ENCODE measurements at regions not wholly inside any gene's neighbourhood (a gene's known extent, or its start where the extent isn't known, plus 50 kb on each side); places are given as distances from the start of the nearest gene placed in this dataset.

DNA sequence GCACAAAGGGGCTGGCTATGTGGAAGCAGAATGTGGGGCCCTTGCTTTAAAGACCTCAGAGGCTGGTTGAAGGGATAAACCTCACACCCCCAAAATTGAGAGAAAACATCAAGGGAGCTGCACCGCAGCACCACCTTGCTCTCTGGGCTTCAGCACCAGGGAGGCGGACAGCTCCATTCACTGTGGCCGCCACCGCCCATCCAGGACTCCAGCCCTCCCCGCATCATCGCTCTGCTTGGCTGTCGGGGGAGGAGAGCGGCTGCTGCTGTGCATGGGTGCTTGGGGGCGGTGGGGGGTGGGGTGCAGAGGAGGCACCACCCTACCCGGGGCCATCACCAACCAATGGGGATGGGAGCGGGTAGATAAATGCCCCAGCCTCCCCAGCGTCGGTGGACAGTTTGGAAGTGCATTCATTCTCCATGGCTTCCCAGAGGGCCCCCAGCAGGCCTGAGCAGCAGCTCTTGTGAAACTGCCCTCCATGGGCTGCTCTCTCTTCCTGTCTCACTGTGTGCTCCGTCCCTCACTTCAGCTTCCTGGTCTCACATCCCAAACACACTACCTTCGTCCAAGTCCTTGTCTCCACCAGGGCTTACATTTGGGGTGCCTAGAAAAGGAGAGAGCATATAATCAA is 75.7 kb upstream of the BHLHE23 start:
- H3K9me3 ChIP-seq (ENCODE audit: control insufficient read depth, low read length), result peaks cover 4% of the 10 kb centered on the region
- no peaks in the 10 kb centered on the region for H3K36me3 ChIP-seq (ENCODE audit: control insufficient read depth, insufficient read depth, low read length)
- no peak overlapping the region for H3K4me3 ChIP-seq (ENCODE audit: extremely low read depth, insufficient read depth, low read length, poor library complexity, severe bottlenecking)
- H3K4me1 ChIP-seq (ENCODE audit: control insufficient read depth, insufficient read depth, low read length, poor library complexity, severe bottlenecking), result no peaks in the 10 kb centered on the region
- WGBS, 2 experiments (ENCODE audit: insufficient coverage in 2 of 2), result 8 to 31% methylated on average over 5 to 9 of the region's 15 CpGs
- no peak overlapping the region for H3K27ac ChIP-seq (ENCODE audit: low read depth, low read length, severe bottlenecking)

DNA sequence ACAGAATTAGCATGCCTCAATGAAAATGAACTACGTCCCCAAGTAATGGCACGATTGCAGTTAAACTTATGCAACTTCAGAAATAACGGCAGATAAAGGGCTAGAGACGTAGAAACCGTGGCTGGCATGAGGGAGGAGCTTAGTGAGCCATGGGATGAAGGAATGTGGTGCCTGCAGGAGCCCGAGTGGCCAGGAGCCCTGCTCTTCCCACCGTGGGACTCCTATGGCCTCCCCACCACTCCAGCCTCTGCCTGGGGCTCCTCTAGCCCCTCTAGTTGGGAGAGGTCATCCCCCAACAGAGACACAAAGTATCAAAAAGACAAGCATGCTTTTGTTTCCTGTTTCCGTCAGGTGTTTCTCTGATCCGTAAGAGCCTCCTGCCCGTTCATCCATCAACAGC is 75.1 kb upstream of the BHLHE23 start:
- Histone ChIP-seq H3K4me1 (ENCODE audit: control insufficient read depth, insufficient read depth, low read length, poor library complexity, severe bottlenecking) (no peaks in the 10 kb centered on the region), H3K4me3 (ENCODE audit: extremely low read depth, insufficient read depth, low read length, poor library complexity, severe bottlenecking) (no peak overlapping the region), H3K9me3 (ENCODE audit: control insufficient read depth, low read length) (peaks cover 6% of the 10 kb centered on the region), H3K27ac (ENCODE audit: low read depth, low read length, severe bottlenecking) (no peak overlapping the region), H3K36me3 (ENCODE audit: control insufficient read depth, insufficient read depth, low read length) (no peaks in the 10 kb centered on the region)
- 43 to 55% methylated on average over 8 of the region's 10 CpGs for WGBS, 2 experiments (ENCODE audit: insufficient coverage in 2 of 2)

DNA sequence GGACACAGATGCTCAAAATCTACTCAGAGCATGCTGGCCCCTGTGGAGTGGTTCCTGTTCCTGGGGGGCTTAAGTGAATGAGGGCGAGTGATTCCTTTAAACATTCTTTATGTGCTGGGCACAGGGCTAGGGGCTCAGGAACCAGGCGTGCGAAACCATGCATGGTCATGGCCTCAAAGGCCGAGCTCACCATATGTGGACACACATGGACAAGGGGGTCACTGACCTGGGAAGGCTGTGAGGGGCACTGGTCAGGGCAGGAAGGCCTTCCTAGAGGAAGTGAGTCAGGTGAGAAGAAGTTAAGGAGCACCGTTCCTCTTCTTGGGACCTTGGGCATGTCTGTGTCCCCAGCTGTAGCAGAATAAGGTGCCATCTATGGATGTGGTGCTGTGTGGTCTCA is 74.6 kb upstream of the BHLHE23 start:
- Histone ChIP-seq H3K9me3 (ENCODE audit: control insufficient read depth, low read length) (peaks cover 9% of the 10 kb centered on the region), H3K36me3 (ENCODE audit: control insufficient read depth, insufficient read depth, low read length) (no peaks in the 10 kb centered on the region), H3K27ac (ENCODE audit: low read depth, low read length, severe bottlenecking) (no peak overlapping the region), H3K4me3 (ENCODE audit: extremely low read depth, insufficient read depth, low read length, poor library complexity, severe bottlenecking) (no peak overlapping the region), H3K4me1 (ENCODE audit: control insufficient read depth, insufficient read depth, low read length, poor library complexity, severe bottlenecking) (no peaks in the 10 kb centered on the region)
- 68 to 73% methylated on average over 4 to 5 of the region's 5 CpGs for whole genome bisulfite sequencing, 2 experiments (ENCODE audit: insufficient coverage in 2 of 2)

- H3K36me3 ChIP-seq (ENCODE audit: control insufficient read depth, insufficient read depth, low read length), result no peaks in the 10 kb centered on the region
- H3K9me3 ChIP-seq (ENCODE audit: control insufficient read depth, low read length), result peaks cover 9% of the 10 kb centered on the region
- no peaks in the 10 kb centered on the region for H3K4me1 ChIP-seq (ENCODE audit: control insufficient read depth, insufficient read depth, low read length, poor library complexity, severe bottlenecking)
- 33 to 64% methylated on average over 1 to 4 of the region's 4 CpGs for WGBS, 2 experiments (ENCODE audit: insufficient coverage in 2 of 2)
- H3K27ac ChIP-seq (ENCODE audit: low read depth, low read length, severe bottlenecking), result no peak overlapping the region
- H3K4me3 ChIP-seq (ENCODE audit: extremely low read depth, insufficient read depth, low read length, poor library complexity, severe bottlenecking), result no peak overlapping the region
Measured at GRCh38 chr20:63080811-63081210, 74.0 kb upstream of the BHLHE23 start.

DNA sequence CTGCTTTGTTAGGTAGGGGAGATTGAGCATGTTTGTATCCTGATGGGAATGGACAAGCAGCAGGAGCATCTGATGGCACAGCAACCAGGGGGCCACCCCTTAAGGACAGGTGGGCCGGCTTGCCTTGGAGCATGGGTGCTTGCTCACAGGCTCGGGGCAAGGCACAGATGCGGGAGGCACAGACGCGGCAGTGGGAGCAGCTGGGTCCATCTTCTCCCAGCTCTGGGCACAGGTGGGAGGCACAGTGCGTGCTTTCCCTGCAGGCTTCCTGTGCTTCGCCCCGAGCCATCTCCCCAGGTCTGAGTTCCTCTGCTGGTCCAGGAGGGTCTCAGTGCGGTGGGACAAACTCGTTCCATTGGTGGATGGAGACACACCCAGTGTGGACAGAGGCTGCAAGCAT is 73.6 kb upstream of the BHLHE23 start:
- Histone ChIP-seq H3K4me3 (ENCODE audit: extremely low read depth, insufficient read depth, low read length, poor library complexity, severe bottlenecking) (no peak overlapping the region), H3K9me3 (ENCODE audit: control insufficient read depth, low read length) (peaks cover 9% of the 10 kb centered on the region), H3K4me1 (ENCODE audit: control insufficient read depth, insufficient read depth, low read length, poor library complexity, severe bottlenecking) (no peaks in the 10 kb centered on the region), H3K27ac (ENCODE audit: low read depth, low read length, severe bottlenecking) (no peak overlapping the region), H3K36me3 (ENCODE audit: control insufficient read depth, insufficient read depth, low read length) (no peaks in the 10 kb centered on the region)
- 69 to 77% methylated on average over 10 of the region's 10 CpGs for WGBS, 2 experiments (ENCODE audit: insufficient coverage in 2 of 2)

DNA sequence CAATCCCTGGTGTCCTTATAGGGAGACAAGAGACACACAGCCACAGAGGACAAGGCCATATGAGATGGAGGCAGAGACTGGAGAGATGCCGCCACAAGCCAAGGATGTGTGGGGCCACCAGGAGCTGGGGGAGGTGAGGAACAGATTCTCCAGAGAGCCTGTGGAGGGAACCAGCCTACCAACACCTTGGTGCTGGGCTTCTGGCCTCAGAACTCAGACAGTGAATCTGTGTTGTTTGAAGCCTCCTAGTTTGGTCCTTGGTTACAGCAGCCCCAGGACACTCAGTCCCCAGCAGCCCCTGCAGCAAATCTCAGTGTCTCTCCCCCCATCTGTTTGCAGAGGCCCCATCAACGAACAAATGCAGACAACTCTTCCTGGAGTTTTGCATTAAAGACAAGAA is 73.2 kb upstream of the BHLHE23 start:
- H3K9me3 ChIP-seq (ENCODE audit: control insufficient read depth, low read length), result peaks cover 9% of the 10 kb centered on the region
- WGBS, 2 experiments (ENCODE audit: insufficient coverage in 2 of 2), result 58 to 70% methylated on average over 2 of the region's 2 CpGs
- H3K36me3 ChIP-seq (ENCODE audit: control insufficient read depth, insufficient read depth, low read length), result no peaks in the 10 kb centered on the region
- H3K4me3 ChIP-seq (ENCODE audit: extremely low read depth, insufficient read depth, low read length, poor library complexity, severe bottlenecking), result no peak overlapping the region
- H3K27ac ChIP-seq (ENCODE audit: low read depth, low read length, severe bottlenecking), result no peak overlapping the region
- H3K4me1 ChIP-seq (ENCODE audit: control insufficient read depth, insufficient read depth, low read length, poor library complexity, severe bottlenecking), result no peaks in the 10 kb centered on the region

GRCh38 chr20:63077705-63078104 is 70.9 kb upstream of the BHLHE23 start:
- H3K36me3 ChIP-seq (ENCODE audit: control insufficient read depth, insufficient read depth, low read length), result no peaks in the 10 kb centered on the region
- no peaks in the 10 kb centered on the region for H3K4me1 ChIP-seq (ENCODE audit: control insufficient read depth, insufficient read depth, low read length, poor library complexity, severe bottlenecking)
- H3K9me3 ChIP-seq (ENCODE audit: control insufficient read depth, low read length), result peaks cover 9% of the 10 kb centered on the region
- H3K27ac ChIP-seq (ENCODE audit: low read depth, low read length, severe bottlenecking), result no peak overlapping the region
- no peak overlapping the region for H3K4me3 ChIP-seq (ENCODE audit: extremely low read depth, insufficient read depth, low read length, poor library complexity, severe bottlenecking)

DNA sequence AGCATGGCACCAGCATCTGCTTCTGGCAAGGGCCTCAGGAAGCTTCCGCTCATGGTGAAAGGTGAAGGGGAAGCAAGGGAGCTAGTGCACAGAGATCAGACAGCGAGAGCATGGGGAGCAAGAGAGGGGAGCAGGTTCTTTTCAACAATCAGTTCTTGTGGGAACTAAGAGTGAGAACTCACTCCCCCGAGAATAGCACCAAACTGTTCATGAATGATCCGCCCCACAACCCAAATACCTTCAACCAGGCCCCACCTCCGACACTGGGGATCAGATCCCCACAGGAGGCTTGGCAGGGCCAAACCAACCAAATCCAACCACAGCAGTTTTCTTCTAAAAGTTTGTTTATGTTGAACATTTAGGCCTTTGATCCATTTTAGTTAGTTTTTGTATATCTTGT is 69.7 kb upstream of the BHLHE23 start:
- no peak overlapping the region for H3K4me3 ChIP-seq (ENCODE audit: extremely low read depth, insufficient read depth, low read length, poor library complexity, severe bottlenecking)

DNA sequence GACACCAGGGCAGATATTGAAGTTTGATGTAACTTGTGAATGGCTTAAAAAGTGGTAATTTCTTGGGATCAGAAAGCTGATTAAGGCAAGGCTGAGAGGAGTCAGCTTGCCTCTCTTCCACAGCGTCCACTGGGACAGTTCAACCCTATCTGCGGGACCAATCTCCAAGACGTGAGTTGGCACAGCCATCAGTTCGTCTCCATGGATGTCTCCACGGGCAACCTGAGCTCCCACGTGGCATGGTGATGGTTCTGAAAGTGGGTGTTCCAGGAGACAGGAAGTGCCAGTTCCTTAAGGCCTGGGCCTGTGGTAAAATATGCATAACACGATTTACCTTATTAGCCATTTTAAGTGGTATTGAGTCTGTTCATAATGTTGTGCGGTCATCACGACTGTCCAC is 67.9 kb upstream of the BHLHE23 start:
- H3K36me3 ChIP-seq (ENCODE audit: control insufficient read depth, insufficient read depth, low read length), result no peaks in the 10 kb centered on the region
- no peaks in the 10 kb centered on the region for H3K4me1 ChIP-seq (ENCODE audit: control insufficient read depth, insufficient read depth, low read length, poor library complexity, severe bottlenecking)
- WGBS, 2 experiments (ENCODE audit: insufficient coverage in 2 of 2), result 58 to 61% methylated on average over 6 to 9 of the region's 9 CpGs
- no peak overlapping the region for H3K4me3 ChIP-seq (ENCODE audit: extremely low read depth, insufficient read depth, low read length, poor library complexity, severe bottlenecking)
- peaks cover 9% of the 10 kb centered on the region for H3K9me3 ChIP-seq (ENCODE audit: control insufficient read depth, low read length)
- H3K27ac ChIP-seq (ENCODE audit: low read depth, low read length, severe bottlenecking), result no peak overlapping the region

More for the DNA sequence above, 69.7 kb upstream of the BHLHE23 start:
- no peaks in the 10 kb centered on the region for H3K36me3 ChIP-seq (ENCODE audit: control insufficient read depth, insufficient read depth, low read length)
- H3K27ac ChIP-seq (ENCODE audit: low read depth, low read length, severe bottlenecking), result no peak overlapping the region
- WGBS, 2 experiments (ENCODE audit: insufficient coverage in 2 of 2), result 83 to 100% methylated on average over 1 to 3 of the region's 5 CpGs
- H3K4me1 ChIP-seq (ENCODE audit: control insufficient read depth, insufficient read depth, low read length, poor library complexity, severe bottlenecking), result no peaks in the 10 kb centered on the region
- peaks cover 9% of the 10 kb centered on the region for H3K9me3 ChIP-seq (ENCODE audit: control insufficient read depth, low read length)

- Histone ChIP-seq H3K36me3 (ENCODE audit: control insufficient read depth, insufficient read depth, low read length) (no peaks in the 10 kb centered on the region), H3K9me3 (ENCODE audit: control insufficient read depth, low read length) (peaks cover 9% of the 10 kb centered on the region), H3K4me3 (ENCODE audit: extremely low read depth, insufficient read depth, low read length, poor library complexity, severe bottlenecking) (no peak overlapping the region), H3K4me1 (ENCODE audit: control insufficient read depth, insufficient read depth, low read length, poor library complexity, severe bottlenecking) (no peaks in the 10 kb centered on the region), H3K27ac (ENCODE audit: low read depth, low read length, severe bottlenecking) (no peak overlapping the region)
- WGBS, 2 experiments (ENCODE audit: insufficient coverage in 2 of 2), result 74 to 78% methylated on average over 6 of the region's 9 CpGs
Measured at GRCh38 chr20:63074182-63074581, 67.4 kb upstream of the BHLHE23 start.

GRCh38 chr20:63073738-63074065 is 66.9 kb upstream of the BHLHE23 start:
- H3K36me3 ChIP-seq (ENCODE audit: control insufficient read depth, insufficient read depth, low read length), result no peaks in the 10 kb centered on the region
- no peaks in the 10 kb centered on the region for H3K4me1 ChIP-seq (ENCODE audit: control insufficient read depth, insufficient read depth, low read length, poor library complexity, severe bottlenecking)
- WGBS, 2 experiments (ENCODE audit: insufficient coverage in 2 of 2), result 74 to 86% methylated on average over 3 to 6 of the region's 6 CpGs
- H3K9me3 ChIP-seq (ENCODE audit: control insufficient read depth, low read length), result peaks cover 9% of the 10 kb centered on the region
- H3K27ac ChIP-seq (ENCODE audit: low read depth, low read length, severe bottlenecking), result no peak overlapping the region
- no peak overlapping the region for H3K4me3 ChIP-seq (ENCODE audit: extremely low read depth, insufficient read depth, low read length, poor library complexity, severe bottlenecking)

All from mesodermal cell (in vitro differentiated cells).